Stimulated activated CD4-positive, alpha-beta T cell treated with anti-CD3 and anti-CD28 coated beads, Interleukin-12 subunit alpha, Interleukin-12 subunit beta, amount 100 ng/mL, for 48 hours (primary cell): ENCODE measurements at regions not wholly inside any gene's neighbourhood (a gene's known extent, or its start where the extent isn't known, plus 50 kb on each side); places are given as distances from the start of the nearest gene placed in this dataset.
A peak's percentile ranks its signal among the peaks of the same experiment; 100 is the strongest.
"Not testable (repeated sequence)": the region's sequence is repeated elsewhere in the genome, so short reads cannot be mapped to it uniquely, and the experiment has no call there.

Experiments used
- DNase-seq, 3 donors: peaks; one replicate each; pipeline ENCODE4 v3.0.0-alpha.2; 2020; ENCODE audit warnings: low read depth in 2 of 3, low spot score in 1 of 3

DNA sequence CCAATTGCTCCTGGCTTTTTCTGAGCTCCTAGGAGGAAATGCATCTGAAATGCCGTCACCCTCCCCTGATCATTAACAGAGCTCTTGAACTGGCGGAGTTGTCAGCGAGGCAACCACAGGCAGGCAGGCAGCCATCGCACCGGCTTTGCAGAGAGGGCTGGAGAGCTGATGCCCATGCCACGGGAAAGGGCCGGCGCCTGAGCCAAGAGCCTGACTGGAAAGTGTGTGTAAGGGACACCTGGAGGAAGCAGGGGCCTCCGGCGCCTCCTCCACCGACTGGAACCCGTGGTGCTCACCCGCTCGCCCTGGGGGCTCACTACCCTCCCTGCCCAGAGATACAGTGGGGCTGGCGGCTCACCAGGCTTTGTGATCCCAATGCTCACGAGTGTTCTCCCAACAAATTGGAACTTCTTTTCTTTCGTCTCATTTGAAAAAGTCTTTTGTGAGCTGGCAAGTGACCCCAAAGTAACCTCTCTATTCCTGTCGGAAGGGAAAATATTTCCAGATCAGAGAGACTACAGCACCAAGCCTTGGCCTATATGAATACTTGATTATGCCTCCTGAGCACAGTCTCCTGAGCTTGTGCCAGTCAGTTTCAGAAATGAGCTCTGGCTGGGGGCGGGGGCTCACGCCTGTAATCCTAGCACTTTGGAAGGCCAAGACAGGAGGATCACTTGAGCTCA is 97.7 kb upstream of the SLC25A33 start:
- DNase-seq: no peak

DNA sequence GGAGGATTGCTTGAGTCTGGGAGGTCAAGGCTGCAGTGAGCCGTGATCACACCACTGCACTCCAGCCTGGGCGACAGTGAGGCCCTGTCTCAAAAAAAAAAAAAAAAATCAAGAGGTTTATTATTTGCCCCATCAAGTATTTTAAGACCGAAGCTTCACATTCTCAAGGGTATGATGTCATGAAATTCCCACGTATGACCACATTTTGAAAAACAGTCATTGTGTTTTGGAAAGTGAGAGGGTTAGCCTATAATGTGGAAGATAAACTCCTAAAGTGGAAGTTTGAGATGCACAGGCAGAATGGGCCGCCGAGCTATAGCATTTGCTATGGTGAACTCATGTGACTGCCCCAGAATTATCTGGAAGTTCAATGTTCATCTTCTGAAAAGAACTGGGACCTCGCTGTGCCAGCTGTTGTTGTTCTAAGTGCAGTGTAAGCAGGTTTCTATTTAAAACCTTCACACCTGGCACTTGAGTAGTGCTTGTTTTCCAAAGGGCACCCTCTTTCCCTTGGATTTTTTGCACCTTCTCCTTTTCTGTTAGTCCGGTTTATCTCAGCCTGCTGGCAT is 96.9 kb upstream of the SLC25A33 start:
- DNase-seq: no peak

DNA sequence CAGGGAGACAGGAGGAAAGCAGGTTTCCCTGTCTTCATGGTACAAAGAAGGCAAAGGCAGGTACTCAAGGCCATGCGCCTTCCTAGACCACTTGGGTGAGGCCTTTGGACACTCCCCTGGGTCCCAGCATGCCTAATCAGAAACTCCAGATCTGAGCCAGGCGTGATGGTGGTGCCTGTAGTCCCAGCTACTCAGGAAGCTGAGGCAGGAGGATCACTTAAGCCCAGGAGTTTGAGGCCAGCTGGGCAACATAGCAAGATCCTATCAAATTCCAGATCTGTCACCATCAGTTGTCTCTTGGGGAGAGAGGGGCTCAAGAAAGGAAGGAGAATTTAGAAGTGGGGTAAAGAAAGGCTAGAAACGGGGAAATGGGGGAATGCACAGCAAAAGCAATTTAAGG is 96.3 kb upstream of the SLC25A33 start:
- DNase-seq: no peak

DNA sequence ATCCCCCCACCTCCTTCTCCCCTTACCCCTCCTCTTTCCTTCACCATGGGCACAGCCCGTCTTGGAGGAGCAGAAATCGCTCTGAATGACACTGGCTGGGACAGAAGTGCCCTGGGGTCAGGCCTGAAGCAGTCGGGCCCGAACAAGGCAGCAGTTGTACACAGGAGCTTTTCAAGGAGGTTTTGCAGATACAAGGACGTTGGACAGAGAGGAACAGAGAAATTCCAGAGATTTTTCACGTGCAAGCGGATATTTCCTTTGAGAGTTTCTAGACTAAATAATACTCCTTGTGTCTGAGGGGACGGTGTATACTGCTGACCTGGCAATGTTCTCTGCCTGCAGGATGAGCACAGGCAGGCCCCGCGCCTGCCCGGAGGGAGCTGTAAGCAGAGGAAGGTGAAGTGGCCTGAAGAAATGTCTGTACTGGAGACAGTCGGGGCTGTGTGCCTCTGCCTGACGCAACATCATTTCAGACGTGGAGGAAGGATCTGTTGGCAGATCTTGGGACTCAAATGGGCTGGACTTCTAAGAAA is 95.3 kb upstream of the SLC25A33 start:
- DNase-seq: no peak

DNA sequence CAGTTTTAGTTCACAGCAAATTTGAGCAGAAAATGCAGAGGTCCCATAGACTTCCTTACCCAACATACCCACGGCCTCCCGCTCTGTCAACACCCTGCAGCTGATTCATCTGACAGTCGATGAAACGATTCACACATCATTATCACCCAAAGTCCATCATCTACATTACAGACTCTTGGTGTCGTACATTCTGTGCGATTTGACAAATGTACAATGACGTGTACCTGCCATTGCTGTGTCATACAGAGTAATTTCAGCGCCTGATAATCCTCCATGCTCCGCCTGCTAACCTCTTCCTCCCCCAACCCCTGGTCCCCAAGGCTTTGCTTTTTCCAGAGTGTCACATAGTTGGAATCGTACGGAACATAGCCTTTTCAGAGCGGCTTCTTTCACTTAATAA is 94.7 kb upstream of the SLC25A33 start:
- DNase-seq: no peak

DNA sequence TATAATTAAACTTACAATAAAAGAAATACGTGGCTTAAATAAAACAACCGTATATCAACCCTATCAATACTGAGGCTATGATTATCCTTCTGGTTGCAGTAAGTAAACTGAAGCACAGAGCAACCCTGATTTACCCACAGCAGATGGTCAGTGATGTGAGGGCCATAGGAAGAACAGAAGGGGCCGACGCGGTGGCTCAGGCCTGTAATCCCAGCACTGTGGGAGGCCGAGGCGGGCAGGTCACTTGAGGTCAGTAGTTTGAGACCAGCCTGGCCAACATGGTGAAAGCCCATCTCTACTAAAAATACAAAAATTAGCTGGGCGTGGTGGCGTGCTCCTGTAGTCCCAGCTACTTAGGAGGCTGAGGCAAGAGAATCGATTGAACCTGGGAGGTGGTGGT is 94.2 kb upstream of the SLC25A33 start:
- DNase-seq: not testable (repeated sequence)

DNA sequence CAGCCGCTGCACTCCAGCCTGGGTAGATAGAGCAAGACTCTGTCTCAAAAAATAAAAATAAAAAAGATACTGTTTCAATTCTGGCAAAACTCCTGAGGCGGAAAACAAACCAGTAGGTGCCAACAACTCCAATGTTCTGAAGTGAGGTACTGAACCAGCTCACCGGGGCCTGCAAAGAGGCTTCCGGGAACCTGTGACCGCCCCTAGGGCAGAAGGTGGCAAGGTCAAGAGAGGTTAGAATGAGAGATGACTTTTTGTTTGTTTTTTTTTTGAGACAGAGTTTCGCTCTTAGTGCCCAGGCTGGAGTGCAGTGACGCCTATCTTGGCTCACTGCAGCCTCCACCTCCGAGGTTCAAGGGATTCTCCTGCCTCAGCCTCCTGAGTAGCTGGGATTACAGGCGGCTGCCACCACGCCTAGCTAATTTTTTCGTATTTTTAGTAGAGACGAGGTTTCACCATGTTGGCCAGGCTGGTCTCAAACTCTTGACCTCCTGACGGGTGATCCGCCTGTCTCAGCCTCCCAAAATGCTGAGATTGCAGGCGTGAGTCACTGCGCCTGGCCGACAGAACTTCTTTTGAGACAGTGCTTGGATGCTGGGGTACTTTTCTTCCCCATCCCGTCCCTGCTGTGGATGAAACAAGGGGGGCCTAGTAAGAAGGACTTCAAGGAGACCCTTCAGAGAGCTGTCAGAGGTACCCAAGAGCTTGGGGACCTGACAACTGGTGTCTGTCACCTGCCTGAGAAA is 91.9 kb upstream of the SLC25A33 start:
- DNase-seq: no peak

DNA sequence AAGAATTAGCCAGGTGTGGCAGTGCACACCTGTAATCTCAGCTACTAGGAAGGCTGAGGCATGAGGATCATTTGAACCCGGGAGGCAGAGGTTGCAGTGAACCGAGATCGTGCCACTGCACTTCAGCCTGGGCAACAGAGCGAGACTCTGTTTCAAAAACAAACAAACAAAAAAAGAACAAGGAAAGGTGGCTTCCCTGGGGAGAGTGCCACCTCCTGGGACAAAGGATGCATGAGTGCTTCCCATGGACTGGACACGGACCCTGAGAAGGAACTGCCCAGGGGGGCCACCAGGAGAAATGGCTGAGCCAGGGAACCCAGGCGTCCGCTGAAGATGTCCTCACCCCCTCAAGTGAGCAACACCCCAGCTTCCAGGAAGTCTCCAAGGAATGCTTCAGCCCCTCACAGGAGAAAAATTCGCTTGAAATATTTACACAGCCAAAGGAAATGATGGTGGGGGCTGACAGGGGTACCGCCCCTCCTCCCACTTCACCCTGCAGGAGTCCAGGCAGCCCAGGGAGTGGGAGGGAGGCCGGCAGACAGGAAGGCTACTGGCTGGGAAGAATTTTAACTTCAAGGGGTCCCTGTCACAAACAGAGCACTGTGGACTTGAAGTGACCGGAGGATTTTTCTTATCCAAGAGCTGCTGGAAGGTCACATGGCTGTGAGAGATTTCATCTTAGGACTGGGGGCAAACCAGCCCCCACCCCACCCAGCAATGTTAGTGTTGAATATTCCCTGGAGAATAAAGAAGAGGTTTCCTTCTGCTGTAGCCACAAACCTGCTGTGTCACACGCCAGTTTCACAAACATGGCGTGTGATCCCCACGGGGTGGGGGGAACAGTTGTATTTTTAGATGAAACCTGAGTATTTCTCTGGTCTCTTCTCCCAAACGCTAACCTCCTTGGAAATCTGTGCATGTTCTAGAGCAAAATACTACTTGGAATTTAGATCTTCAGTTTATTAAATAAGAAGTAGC is 90.8 kb upstream of the SLC25A33 start:
- DNase-seq: no peak

DNA sequence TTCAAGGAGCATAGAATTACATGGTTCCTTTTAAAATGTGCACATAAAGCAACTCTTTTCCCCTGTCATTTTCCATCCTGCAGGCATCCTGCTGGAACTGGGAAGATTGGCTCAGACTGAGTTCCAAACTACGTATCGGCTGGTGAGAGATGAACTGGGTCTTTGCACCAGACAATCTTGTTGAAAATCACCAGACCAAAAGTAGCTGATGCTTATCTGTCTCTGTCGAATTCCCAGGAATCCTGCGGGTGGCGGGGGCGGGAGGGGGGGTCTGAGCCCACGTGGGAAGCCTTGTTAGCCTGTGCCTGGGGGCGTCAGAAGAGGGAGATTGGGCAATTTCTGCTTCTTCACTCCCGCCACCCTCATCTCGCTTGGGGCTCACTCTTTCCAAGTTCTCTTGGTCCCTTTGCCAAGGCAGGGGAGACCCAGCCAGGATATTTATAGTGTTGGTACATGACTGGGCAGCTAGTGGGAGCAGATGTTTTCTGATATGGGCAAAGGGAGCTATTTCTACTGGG is 90.1 kb upstream of the SLC25A33 start:
- DNase-seq: no peak

DNA sequence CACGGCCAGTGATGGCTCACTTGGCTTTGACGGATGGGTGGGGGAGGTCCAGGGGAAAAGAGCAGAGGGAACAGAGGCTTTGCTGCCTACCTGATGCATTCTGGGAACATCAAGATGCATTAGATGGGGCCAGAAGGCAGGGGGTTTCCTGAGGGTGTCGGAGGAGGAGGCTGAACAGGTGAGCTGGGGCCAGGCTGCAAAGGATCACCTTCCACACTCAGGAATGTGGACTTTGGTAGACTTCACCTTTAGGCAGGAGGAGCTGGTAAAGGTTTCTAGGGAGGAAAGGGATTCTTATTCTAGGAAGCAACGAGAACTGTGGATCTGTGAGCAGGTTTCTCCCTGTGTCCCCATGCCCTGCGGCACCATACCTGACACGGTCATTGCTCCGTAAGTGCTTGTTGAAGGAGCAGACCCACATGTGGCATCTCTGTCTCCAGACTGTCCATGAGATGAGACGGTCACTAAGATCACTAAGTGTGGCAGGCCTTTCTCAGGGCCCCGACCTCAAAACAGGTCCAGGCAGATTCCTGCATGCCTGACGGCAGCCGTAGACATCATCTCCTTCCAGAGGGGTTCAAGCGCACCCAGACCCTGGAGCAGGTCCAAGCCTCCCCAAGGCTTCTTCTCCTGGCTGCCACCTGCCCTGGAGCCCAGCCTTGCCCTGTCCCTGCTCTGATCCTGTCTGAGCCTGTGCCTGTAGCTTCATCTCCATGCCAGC is 89.1 kb upstream of the SLC25A33 start:
- no peak for DNase-seq

DNA sequence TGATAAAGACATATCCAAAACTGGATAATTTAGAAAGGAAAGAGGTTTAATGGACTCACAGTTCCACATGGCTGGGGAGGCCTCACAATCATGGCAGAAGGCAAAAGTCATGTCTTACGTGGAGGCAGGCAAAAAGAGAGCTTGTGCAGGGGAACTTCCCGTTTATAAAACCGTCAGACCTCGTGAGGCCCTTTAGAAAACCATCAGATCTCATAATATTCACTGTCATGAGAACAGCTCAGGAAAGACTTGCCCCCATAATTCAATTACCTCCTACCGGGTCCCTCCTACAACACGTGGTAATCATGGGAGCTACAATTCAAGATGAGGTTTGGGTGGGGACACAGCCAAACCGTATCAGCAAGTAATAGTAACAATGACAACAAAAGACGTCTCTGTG is 88.2 kb upstream of the SLC25A33 start:
- DNase-seq: no peak

DNA sequence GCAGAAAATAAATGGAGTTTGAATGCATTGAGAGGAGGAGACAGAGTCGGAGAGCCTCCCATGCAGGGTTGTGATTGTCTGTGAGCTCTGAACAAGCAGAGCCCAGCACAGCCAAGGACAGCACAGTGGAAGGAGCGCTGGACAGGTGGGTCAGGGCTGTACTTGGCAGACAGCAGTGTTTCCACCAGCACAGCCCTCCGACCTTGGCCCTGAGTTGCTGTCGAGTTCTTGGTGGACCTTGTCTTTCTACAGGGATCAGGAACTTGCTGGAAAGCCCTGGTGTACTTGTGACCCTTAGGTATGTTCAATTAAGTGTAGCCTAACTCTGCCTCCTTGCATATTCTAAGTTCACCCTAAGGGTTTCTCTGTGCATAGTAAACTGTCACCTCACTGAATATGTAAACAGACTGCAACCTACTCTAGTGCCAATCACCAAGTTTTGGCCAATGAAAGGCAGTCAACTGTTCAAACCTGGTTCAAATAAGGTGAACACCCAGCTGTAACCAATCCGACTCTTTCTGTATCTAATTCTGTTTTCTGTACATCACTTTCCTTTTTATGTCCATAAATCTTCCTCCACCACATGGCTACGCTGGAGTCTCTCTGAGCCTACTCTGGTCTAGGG is 86.6 kb upstream of the SLC25A33 start:
- no peak for DNase-seq

DNA sequence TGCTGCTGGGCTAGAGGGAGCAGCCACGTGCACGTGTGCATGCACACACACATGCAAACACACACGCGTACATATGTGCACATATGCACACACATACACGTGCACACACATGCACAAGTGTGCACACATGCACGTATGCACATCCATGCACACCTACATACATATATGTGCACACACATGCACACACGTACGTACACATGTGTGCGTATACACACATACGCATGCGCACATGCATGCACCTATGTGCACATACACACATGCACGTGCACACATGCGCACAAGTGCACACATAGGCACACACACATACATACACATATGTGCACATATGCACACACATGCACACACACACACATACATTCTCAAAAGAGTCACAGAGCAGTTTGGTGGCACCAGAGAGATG is 85.9 kb upstream of the SLC25A33 start:
- no peak for DNase-seq

DNA sequence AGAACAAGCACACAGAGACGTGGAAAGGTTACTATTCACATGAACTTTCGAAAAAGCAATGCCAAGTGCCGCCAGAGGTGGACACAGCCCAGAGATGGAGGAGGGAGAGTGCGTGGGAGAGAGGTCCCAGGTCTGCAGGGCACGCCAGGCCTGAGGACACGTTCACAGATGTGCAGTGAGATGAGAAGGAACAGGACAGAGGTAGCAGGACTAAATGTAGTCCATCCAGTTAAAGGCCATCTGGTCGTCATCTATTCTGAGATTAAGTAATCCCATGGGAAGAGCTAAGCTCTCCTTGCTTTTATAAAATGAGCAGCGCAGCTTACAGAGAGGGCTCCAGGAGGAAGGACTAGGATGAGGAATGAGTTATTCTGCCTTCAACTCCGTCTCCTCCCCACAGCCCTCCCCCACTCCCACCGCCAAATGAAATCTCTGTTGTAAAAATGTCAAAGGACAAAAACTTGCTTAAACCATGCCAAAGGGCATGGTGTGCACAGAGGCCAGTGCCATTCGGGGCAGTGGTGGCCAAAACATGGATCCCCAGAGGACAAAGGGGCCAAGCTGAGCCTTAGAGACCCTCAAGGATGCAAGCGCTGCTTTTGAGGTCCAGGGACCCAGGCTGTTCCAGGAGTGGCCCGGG is 85.4 kb upstream of the SLC25A33 start:
- no peak for DNase-seq

DNA sequence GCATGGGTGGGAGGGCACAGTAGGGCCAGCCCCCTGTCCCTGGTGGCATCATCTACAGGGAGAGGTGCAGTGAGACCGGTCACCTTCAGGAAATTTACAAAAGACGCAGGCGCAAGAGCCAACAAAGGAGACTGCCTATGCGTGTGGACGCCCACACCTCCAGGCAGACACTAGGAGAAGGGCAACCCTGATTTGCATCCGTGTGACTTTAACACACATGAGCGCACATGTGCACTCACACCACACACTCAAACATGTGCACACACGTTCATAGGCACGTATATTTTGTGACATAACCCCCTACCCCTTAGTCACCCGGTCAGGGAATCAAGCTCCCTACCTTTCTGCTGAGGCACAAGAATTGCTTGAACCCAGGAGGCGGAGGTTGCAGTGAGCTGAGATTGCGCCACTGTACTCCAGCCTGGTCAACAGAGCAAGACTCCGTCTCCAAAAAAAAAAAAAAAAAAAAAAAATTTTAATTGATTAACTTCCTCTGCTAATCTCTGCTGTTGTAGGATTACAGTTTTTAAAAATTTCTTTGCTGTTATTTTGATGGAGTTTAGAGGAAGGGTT is 84.7 kb upstream of the SLC25A33 start:
- no peak for DNase-seq

DNA sequence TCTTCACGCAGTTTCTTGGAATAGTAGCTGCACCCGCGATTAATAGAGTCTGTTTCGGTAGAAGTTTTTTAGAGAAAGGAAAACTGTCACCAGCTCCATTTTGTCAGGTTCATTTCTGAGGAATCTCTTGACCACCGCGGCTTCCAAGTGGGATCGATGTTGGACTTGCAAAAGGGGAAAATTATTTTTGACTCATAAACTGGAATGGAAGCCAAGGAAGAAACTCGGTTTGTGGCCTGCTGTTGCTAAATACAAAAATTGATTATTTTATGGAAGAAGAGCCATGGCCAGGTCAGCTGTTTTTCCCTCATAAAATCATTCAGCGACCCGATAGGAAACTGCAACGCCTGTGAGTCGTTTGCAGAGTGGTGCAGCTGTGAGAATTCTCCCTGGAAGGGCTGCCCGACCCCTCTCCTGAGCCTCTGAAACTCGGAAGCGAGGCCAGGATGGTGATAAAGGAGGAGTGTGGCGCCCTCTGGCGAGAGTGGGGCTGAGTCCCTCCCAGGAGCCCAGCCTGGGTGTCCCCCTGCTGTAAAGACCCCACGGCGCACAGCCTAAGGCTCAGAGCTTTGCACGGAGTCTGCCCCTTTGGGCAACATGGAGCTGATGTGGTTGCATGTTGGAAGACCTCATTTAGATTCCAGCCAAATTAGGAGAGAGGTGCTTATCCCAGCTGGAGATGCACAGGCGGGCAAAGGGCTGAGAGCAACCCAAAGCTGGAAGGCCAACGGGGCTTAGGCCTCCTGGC is 83.6 kb upstream of the SLC25A33 start:
- peak; percentile 18 to 54 (median 47) for DNase-seq

DNA sequence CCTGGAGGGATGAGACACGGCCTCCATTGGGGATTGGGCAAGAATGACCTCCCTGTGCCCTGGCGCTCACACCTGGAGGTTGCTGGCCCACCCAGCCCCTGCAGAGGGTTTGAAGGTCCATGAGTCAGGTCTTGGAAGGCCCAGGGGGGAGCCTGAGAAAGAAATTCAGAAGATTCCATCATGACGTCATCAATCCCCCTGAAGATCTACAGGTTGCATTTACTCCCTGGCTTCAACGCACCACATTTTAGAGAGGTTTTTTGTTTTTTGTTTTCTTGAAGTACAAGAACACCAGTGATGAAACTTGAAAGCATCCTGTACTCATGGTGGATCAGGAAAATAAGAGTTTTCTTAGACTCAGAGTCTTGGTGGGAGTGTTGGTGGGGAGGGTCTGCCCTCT is 82.4 kb upstream of the SLC25A33 start:
- DNase-seq: no peak

DNA sequence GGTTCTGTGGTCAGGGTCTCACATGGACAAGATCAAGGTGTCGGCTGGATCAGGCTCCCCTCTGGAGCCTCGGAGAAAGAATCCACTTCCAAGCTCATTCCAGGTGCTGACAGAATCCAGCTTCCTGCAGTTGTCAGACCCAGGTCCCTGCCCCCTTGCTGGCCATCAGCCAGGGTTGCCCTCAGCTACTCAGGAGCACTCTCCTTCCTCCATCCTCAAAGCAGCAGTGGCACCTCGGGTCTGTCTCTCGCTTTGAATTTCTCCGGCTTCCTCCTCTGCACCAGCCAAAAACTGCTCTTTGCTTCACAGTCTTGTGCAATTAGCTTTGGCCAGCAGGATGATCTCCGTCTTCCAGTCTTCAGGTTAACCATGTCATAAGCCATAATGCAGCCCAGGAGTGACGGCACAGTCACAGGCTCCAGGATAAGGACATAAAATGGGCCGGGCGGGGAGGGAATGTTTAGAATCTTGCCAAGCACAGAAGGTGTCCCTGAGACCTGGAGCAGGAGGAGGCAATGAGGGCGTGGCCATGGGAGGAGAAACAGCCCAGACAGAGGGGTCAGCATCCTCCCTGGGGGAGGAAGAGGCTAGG is 79.4 kb upstream of the SLC25A33 start:
- no peak for DNase-seq
